ENCODE measurements at regions not wholly inside any gene's neighbourhood (a gene's known extent, or its start where the extent isn't known, plus 50 kb on each side); places are given as distances from the start of the nearest gene placed in this dataset.

- TF ChIP-seq CTCF (IDR thresholded peaks at IDR 0.05) (no peak), POLR2A (IDR thresholded peaks at IDR 0.05) (no peak), POLR2AphosphoS5 (IDR thresholded peaks at IDR 0.05) (no peak)
Measured at GRCh38 chr6:40181367-40181766, 247.1 kb upstream of the MOCS1 start.
